Kidney epithelial cell (primary cell): ENCODE measurements at regions not wholly inside any gene's neighbourhood (a gene's known extent, or its start where the extent isn't known, plus 50 kb on each side); places are given as distances from the start of the nearest gene placed in this dataset.
"Not testable (repeated sequence)": the region's sequence is repeated elsewhere in the genome, so short reads cannot be mapped to it uniquely, and the experiment has no call there.

Experiments used
- DNase-seq: peaks from one replicate; pipeline ENCODE4 v3.0.0-alpha.2; 2010; ENCODE audit warnings: low read depth
- H3K27me3 ChIP-seq: 2 replicates; pipeline ENCODE4 v1.6.0; 2011; ENCODE audit warnings: low read length; ENCODE audit not compliant: control insufficient read depth, insufficient read depth
- H3K36me3 ChIP-seq: 2 replicates; pipeline ENCODE4 v1.5.1; 2011; ENCODE audit warnings: low read length; ENCODE audit not compliant: control insufficient read depth, insufficient read depth
- H3K4me3 ChIP-seq: 2 replicates; pipeline ENCODE4 v1.5.1; 2011; ENCODE audit warnings: low read depth, mild to moderate bottlenecking, control low read depth, low read length
- TF ChIP-seq, protein P1 (sequence below): IDR thresholded peaks from 2 replicates; pipeline ENCODE4 v1.5.1; 2011; ENCODE audit warnings: mild to moderate bottlenecking, moderate library complexity, low read length, control low read depth, inconsistent platforms; ENCODE audit not compliant: insufficient read depth, poor library complexity, severe bottlenecking

DNA sequence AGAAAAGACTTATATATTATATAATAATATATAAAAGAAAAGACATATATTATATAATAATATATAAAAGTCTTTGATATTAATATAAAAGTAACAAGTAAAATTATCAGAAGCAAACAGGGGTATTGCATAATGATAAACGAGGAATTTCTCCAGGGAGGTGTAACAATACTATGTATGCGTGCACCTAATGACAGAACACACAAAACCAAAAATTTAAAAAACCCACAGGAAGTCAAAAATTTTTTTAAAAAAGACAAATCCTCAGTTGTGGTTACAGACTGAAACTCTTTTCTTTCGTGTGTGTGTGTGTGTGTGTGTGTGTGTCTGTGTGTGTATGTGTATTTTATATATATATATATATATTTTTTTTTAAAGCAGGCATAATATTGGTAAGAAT, 279.2 kb upstream of the DPP6 start:
- H3K36me3 ChIP-seq: no peaks in the 10 kb centered on the region
- H3K4me3 ChIP-seq: no peak overlapping the region
- no peak for DNase-seq
- TF ChIP-seq, protein P1, sequence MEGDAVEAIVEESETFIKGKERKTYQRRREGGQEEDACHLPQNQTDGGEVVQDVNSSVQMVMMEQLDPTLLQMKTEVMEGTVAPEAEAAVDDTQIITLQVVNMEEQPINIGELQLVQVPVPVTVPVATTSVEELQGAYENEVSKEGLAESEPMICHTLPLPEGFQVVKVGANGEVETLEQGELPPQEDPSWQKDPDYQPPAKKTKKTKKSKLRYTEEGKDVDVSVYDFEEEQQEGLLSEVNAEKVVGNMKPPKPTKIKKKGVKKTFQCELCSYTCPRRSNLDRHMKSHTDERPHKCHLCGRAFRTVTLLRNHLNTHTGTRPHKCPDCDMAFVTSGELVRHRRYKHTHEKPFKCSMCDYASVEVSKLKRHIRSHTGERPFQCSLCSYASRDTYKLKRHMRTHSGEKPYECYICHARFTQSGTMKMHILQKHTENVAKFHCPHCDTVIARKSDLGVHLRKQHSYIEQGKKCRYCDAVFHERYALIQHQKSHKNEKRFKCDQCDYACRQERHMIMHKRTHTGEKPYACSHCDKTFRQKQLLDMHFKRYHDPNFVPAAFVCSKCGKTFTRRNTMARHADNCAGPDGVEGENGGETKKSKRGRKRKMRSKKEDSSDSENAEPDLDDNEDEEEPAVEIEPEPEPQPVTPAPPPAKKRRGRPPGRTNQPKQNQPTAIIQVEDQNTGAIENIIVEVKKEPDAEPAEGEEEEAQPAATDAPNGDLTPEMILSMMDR: no peak
- H3K27me3 ChIP-seq: no peaks in the 10 kb centered on the region

DNA sequence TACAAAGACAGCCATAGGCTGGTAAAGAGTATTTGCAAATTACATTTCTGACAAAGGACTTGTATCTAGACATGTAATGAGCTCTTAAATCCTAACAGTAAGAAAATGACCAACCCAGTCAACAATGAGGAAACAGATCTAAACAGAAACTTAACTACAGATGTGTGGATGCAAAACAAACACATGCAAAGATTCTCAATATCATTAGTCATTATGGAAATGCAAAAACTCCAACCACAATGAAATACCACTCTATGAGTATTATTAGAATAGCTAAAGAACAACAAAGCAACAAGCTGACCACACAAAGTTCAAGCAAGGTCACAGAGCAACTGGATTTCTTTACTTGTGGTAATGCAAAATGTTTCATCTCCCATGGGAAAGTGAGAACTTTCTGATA, 275.3 kb upstream of the DPP6 start:
- not testable (repeated sequence) for H3K27me3 ChIP-seq, H3K36me3 ChIP-seq, H3K4me3 ChIP-seq
- peak; percentile 0 for DNase-seq

DNA sequence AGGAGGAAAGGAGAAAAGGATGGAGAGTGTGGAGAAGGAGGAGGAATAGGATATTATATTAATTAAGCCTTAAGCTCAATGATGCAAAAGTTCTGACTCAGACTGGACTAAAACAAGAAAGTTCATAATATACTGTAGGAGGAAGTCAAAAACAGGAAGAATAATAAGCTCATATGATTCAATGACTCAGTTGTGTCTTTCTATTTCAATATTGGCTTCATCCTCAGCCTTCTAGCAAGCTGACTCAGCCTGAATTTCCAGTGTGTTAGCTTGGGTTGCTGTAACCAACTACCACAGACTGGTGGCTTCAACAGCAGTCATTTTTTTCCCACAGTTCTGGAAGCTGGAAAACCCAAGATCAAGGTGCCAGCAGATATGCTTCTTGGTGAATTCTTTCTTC, 254.8 kb upstream of the DPP6 start:
- not testable (repeated sequence) for H3K36me3 ChIP-seq, DNase-seq

DNA sequence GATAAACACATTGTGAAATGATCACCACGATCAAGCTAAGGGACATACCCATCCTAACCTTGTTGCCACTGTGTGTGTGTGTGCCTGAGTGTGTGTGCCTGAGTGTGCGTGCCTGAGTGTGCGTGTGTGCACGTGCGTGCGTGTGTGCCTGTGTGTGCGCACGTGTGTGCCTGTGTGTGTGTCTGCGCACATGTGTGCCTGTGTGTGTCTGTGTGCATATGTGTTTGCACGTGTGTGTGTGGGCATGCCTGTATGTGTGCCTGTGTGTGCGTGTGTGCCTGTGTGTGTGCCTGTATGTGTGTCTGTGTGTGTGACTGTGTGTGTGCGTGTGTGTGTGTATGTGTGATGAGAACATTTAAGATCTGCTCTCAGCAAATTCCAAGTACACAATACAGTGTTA, 244.1 kb upstream of the DPP6 start:
- Histone ChIP-seq H3K27me3 (no peaks in the 10 kb centered on the region), H3K4me3 (no peak overlapping the region), H3K36me3 (no peaks in the 10 kb centered on the region)
- no peak for DNase-seq
- TF ChIP-seq, protein P1: no peak

More for the DNA sequence above, 254.8 kb upstream of the DPP6 start:
- not testable (repeated sequence) for H3K4me3 ChIP-seq, H3K27me3 ChIP-seq

DNA sequence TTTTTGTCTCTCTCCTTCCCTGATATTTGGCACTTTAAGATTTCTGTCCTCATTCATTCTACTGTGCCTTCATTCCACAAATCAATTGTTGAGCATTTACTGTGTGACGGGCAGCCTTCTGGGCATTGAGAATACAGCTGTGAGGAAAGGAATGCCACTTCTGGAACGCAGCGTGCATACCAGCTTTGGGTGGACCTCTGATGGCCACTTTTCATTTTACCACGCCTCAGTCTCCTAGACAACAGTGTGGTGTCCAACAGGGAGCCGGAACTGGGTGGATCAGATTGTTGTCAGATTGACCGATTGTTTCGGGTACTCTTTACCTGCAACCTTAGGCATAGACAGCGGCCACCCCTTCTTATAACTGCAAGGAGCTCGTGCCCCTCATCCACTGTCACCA, 222.7 kb upstream of the DPP6 start:
- DNase-seq: no peak
- Histone ChIP-seq H3K36me3 (no peaks in the 10 kb centered on the region), H3K4me3 (no peak overlapping the region), H3K27me3 (no peaks in the 10 kb centered on the region)
- TF ChIP-seq, protein P1: no peak

DNA sequence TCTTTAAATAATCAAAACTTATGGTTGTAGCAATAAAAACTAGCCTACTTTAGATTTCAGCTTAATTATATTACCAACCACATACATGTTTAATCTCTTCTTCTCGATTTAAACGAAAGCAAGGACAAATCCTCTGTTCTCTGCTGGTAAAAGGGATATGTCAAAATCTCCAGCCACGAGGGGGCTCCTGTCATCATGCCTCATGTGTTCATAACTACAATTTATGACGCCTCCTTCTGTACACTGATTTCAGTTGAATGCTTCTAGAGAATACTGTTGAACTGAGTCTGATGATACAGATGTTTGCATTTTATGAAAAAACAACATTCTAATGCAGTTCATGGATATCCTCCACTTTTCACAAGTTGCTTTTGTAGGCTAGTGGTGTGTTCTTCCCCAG, 220.0 kb upstream of the DPP6 start:
- no peak overlapping the region for H3K4me3 ChIP-seq

DNA sequence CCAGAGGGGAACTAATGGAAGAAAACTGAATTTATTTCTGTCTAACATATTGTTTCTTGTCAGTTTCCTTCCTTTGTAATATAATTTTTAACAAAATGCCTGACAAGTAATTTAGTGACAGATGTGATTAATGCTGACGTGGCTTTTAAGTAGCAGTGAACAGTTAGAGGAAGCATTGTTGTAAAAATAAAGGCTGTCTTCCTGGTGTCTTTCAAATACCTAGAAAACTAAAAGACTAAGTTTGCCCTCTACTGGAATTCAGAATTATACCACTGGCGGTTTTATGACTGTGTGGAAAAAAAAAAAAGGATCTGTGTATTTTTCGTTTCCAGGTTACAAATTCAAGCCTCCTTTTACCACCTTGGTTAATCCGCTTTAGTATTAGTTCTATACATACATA, 217.1 kb upstream of the DPP6 start:
- Histone ChIP-seq H3K36me3 (no peaks in the 10 kb centered on the region), H3K4me3 (no peak overlapping the region), H3K27me3 (no peaks in the 10 kb centered on the region)
- TF ChIP-seq, protein P1: peak; percentile 24
- DNase-seq: peak; percentile 1

More for the DNA sequence above, 220.0 kb upstream of the DPP6 start:
- TF ChIP-seq, protein P1: no peak
- no peaks in the 10 kb centered on the region for H3K27me3 ChIP-seq
- H3K36me3 ChIP-seq: no peaks in the 10 kb centered on the region
- no peak for DNase-seq
